Loucy (cell line): ENCODE measurements at regions not wholly inside any gene's neighbourhood (a gene's known extent, or its start where the extent isn't known, plus 50 kb on each side); places are given as distances from the start of the nearest gene placed in this dataset.
"Not testable (repeated sequence)": the region's sequence is repeated elsewhere in the genome, so short reads cannot be mapped to it uniquely, and the experiment has no call there.

Experiments
- EZH2phosphoT487 ChIP-seq: fragments of 200-600 bp; IDR thresholded peaks from 2 replicates; pipeline ENCODE4 v1.6.1; 2018; ENCODE audit warnings: antibody characterized with exemption, mild to moderate bottlenecking, moderate library complexity, borderline replicate concordance
- TF ChIP-seq, protein P1 (sequence below): fragments of 200-600 bp; sonication (generic); conservative IDR thresholded peaks from 2 replicates; pipeline ENCODE4 v1.5.1; 2014; ENCODE audit warnings: mild to moderate bottlenecking, antibody characterized with exemption, low read length

DNA sequence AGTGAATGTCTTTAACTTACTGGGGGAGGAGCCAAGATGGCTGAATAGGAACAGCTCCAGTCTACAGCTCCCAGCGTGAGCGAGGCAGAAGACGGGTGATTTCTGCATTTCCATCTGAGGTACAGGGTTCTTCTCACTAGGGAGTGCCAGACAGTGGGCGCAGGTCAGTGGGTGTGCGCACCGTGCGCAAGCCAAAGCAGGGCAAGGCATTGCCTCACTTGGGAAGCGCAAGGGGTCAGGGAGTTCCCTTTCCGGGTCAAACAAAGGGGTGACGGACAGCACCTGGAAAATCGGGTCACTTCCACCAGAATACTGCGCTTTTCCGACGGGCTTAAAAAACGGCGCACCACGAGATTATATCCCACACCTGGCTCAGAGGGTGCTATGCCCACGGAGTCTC, 187.3 kb downstream of the CHIC2 start:
- TF ChIP-seq, protein P1, sequence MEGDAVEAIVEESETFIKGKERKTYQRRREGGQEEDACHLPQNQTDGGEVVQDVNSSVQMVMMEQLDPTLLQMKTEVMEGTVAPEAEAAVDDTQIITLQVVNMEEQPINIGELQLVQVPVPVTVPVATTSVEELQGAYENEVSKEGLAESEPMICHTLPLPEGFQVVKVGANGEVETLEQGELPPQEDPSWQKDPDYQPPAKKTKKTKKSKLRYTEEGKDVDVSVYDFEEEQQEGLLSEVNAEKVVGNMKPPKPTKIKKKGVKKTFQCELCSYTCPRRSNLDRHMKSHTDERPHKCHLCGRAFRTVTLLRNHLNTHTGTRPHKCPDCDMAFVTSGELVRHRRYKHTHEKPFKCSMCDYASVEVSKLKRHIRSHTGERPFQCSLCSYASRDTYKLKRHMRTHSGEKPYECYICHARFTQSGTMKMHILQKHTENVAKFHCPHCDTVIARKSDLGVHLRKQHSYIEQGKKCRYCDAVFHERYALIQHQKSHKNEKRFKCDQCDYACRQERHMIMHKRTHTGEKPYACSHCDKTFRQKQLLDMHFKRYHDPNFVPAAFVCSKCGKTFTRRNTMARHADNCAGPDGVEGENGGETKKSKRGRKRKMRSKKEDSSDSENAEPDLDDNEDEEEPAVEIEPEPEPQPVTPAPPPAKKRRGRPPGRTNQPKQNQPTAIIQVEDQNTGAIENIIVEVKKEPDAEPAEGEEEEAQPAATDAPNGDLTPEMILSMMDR, result not testable (repeated sequence)
- TF ChIP-seq EZH2phosphoT487, result not testable (repeated sequence)
